ENCODE measurements at regions not wholly inside any gene's neighbourhood (a gene's known extent, or its start where the extent isn't known, plus 50 kb on each side); places are given as distances from the start of the nearest gene placed in this dataset.

DNA sequence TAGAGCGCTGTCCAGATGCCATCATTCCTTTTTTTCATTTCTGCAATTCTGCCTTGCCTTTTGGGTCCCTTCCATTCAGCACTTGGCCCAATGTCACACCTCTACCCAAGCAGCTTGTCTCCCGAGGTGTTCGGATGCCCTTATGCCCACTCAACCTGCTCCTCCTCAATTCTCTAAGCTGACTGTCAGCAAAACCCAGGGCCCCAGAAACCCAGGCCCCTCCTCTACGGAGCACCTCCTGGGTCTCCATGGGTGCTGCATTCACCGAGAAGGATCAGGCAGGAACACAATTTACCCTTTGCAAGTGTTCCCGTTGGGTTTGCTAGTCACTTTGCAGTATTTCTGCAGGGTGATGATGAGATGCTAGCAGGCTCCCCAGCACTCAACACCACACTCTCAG lies 86.7 kb upstream of the RAB6C start:
- TF ChIP-seq, protein P1, sequence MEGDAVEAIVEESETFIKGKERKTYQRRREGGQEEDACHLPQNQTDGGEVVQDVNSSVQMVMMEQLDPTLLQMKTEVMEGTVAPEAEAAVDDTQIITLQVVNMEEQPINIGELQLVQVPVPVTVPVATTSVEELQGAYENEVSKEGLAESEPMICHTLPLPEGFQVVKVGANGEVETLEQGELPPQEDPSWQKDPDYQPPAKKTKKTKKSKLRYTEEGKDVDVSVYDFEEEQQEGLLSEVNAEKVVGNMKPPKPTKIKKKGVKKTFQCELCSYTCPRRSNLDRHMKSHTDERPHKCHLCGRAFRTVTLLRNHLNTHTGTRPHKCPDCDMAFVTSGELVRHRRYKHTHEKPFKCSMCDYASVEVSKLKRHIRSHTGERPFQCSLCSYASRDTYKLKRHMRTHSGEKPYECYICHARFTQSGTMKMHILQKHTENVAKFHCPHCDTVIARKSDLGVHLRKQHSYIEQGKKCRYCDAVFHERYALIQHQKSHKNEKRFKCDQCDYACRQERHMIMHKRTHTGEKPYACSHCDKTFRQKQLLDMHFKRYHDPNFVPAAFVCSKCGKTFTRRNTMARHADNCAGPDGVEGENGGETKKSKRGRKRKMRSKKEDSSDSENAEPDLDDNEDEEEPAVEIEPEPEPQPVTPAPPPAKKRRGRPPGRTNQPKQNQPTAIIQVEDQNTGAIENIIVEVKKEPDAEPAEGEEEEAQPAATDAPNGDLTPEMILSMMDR (IDR thresholded peaks at IDR 0.05) = no peak
- Histone ChIP-seq H3K9me3 (no peaks in the 10 kb centered on the region), H3K27ac (no peak overlapping the region), H3K4me1 (ENCODE audit: control insufficient read depth in 1 of 2, insufficient read depth in 1 of 2, low read depth in 1 of 2, low read length in 1 of 2) (no peaks in the 10 kb centered on the region), H3K36me3 (no peaks in the 10 kb centered on the region), H3K27me3 (no peaks in the 10 kb centered on the region), H3K4me3 (ENCODE audit: low read depth in 1 of 2, low read length in 1 of 2) (no peak overlapping the region)

DNA sequence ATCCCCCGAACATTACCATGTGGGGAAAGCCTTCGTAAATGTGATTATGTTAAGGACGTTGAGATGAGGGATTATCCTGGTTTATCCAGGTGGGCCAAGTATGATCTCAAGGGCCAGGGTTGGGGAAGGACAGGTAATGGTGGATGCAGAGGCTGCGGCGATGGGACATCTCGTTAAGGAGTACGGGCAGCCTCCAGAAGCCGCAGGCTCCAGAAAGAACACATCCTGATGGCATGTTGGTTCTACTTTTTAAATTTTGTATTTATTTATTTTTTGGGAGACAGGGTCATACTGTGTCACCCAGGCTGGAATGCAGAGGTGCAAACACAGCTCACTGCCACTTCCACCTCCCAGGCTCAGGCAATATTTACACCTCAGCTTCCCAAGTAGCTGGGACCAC lies 86.2 kb upstream of the RAB6C start:
- H3K27me3 ChIP-seq = no peaks in the 10 kb centered on the region
- H3K9me3 ChIP-seq = no peaks in the 10 kb centered on the region
- H3K4me3 ChIP-seq (ENCODE audit: low read depth in 1 of 2, low read length in 1 of 2) = no peak overlapping the region
- H3K4me1 ChIP-seq (ENCODE audit: control insufficient read depth in 1 of 2, insufficient read depth in 1 of 2, low read depth in 1 of 2, low read length in 1 of 2) = no peaks in the 10 kb centered on the region
- H3K36me3 ChIP-seq = no peaks in the 10 kb centered on the region
- H3K27ac ChIP-seq = no peak overlapping the region
- TF ChIP-seq, protein P1 (IDR thresholded peaks at IDR 0.05) = no peak

DNA sequence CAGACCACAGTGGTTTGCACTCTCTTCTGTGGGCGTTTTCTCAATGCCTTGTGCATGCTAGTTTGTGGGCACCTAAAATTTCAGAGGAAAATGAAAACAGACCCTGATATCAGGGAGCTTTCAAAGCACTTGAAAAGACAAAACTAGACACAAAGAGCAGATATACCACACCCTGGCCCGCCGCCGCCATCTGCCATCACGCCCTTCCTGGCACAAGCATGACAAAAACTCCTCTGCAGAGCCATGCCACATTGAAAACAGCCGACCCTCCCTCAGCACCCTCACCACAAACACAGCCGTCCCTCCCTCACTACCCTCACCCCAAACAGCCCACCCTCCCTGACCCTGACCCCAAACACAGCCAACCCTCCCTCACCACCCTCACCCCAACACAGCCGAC lies 84.8 kb upstream of the RAB6C start:
- Histone ChIP-seq H3K9me3 (no peaks in the 10 kb centered on the region), H3K27ac (no peak overlapping the region), H3K4me1 (ENCODE audit: control insufficient read depth in 1 of 2, insufficient read depth in 1 of 2, low read depth in 1 of 2, low read length in 1 of 2) (no peaks in the 10 kb centered on the region), H3K27me3 (no peaks in the 10 kb centered on the region), H3K4me3 (ENCODE audit: low read depth in 1 of 2, low read length in 1 of 2) (no peak overlapping the region), H3K36me3 (no peaks in the 10 kb centered on the region)
- TF ChIP-seq, protein P1 (IDR thresholded peaks at IDR 0.05) = no peak

DNA sequence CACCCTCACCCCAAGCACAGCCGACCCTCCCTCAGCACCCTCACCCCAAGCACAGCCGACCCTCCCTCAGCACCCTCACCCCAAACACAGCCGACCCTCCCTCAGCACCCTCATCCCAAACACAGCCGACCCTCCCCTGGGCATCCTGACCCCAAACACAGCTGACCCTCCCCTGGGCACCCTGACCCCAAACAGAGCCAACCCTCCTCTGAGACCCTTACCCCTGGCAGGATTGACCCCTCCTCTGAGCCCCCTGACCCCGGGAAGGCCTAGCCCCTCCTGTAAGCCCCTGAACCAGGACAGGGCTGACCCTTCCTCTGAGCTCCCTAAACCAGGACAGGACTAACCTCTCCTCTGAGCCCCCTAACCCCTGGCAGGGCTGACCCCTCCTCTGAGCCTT lies 84.4 kb upstream of the RAB6C start:
- H3K27me3 ChIP-seq = no peaks in the 10 kb centered on the region
- TF ChIP-seq, protein P1 (IDR thresholded peaks at IDR 0.05) = no peak
- no peak overlapping the region for H3K27ac ChIP-seq
- no peaks in the 10 kb centered on the region for H3K4me1 ChIP-seq (ENCODE audit: control insufficient read depth in 1 of 2, insufficient read depth in 1 of 2, low read depth in 1 of 2, low read length in 1 of 2)
- H3K36me3 ChIP-seq = no peaks in the 10 kb centered on the region
- no peaks in the 10 kb centered on the region for H3K9me3 ChIP-seq
- H3K4me3 ChIP-seq (ENCODE audit: low read depth in 1 of 2, low read length in 1 of 2) = no peak overlapping the region

DNA sequence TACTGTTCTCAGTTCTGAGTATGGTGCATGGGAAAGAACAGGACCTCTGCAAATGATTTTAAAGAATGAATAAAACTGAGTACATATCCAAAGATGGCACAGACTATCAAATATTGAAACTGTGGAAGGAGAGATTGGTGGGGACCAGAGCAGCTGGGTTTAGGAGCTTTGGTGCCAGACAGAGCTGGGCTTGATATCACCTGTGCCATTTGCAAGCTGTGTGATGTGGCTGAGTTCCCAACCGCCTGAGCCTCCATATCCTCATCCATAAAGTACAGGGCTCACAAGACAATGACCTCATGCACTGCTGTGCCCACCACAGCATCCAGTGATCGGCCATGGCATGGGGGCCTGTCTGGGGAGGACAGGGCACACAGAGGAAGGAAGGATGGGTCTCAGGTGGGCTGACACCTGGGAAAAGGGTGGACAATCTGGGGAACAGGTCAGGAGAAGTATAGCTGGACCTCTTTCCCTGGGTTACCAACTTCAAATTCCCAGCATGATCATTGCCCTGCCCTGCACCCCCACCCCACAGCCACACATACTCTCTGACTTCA lies 83.9 kb upstream of the RAB6C start:
- TF ChIP-seq, protein P1 (IDR thresholded peaks at IDR 0.05) = no peak
- no peaks in the 10 kb centered on the region for H3K4me1 ChIP-seq (ENCODE audit: control insufficient read depth in 1 of 2, insufficient read depth in 1 of 2, low read depth in 1 of 2, low read length in 1 of 2)
- no peak overlapping the region for H3K4me3 ChIP-seq (ENCODE audit: low read depth in 1 of 2, low read length in 1 of 2)
- no peaks in the 10 kb centered on the region for H3K27me3 ChIP-seq
- no peaks in the 10 kb centered on the region for H3K36me3 ChIP-seq
- H3K27ac ChIP-seq = no peak overlapping the region
- no peaks in the 10 kb centered on the region for H3K9me3 ChIP-seq
